ENCODE measurements at regions not wholly inside any gene's neighbourhood (a gene's known extent, or its start where the extent isn't known, plus 50 kb on each side); places are given as distances from the start of the nearest gene placed in this dataset.

DNA sequence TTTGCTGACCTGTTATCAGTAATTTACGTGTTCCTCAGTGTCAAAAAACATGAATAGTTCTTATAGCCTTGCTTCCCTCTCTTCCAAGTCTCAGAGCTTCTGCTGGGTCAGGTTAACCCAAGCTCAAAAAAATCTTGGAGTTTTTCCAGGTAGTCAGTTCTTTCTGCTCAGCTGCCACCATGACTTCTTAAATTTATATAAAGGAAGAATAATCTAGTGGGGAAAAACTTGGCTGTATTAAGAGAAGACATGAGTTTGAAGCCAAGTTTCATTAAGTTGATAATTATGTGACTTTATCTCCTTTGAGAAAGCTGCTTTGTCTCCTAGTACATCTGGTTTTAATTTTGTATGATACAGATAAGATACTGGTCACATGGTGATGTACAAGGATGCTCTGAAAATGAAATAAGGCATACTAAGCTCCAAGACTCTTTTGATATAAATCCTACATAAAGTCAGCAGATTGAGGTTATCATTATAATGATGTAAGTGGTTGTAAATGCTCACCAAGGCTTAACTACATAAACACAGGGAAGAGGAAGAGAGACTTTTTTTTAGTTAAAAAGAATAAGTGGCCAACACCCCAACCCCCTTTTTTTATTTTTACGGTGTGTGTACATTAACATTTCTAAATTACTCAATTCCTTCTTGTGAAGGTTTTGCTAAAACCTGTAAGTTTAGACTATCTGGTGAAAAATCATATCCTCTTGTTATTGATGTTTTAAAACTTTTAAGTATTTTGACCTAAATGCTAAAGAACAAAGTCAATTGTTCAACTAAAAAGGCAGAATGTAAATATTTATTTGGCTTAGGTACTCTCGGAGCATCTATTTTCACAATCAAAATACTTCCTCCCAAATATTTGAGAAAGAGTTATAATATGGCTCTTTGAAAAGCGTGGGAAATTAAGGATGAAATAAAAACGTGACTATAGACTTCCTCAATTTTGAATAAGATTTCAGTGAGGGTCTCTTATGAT, 84.1 kb upstream of the SLC38A2 start:
- Histone ChIP-seq H3K9me2 (ENCODE audit: low read depth, low read length) (no peaks in the 10 kb centered on the region), H3K27ac (ENCODE audit: low read depth, low read length, poor library complexity, severe bottlenecking) (no peak overlapping the region), H3K9ac (ENCODE audit: low read length) (no peak overlapping the region), H3K9me3 (ENCODE audit: low read length) (no peaks in the 10 kb centered on the region), H3F3A (ENCODE audit: insufficient read depth, low read length) (no peaks in the 10 kb centered on the region), H2AFZ (ENCODE audit: low read length) (no peak overlapping the region), H3K27me3 (ENCODE audit: insufficient read depth, low read length) (no peaks in the 10 kb centered on the region), H4K20me1 (ENCODE audit: insufficient read depth, low read length) (no peaks in the 10 kb centered on the region), H3K4me3 (ENCODE audit: low read depth, low read length, poor library complexity, severe bottlenecking) (no peak overlapping the region), H3K4me1 (ENCODE audit: insufficient read depth, low read length, severe bottlenecking) (peaks cover 4% of the 10 kb centered on the region), H3K79me2 (ENCODE audit: insufficient read depth, low read length) (no peaks in the 10 kb centered on the region), H3K36me3 (ENCODE audit: insufficient read depth, low read length) (no peaks in the 10 kb centered on the region), H3K4me2 (ENCODE audit: low read length) (no peak overlapping the region)
- TF ChIP-seq EZH2 (IDR thresholded peaks at IDR 0.05; ENCODE audit: borderline replicate concordance, low read length), result no peak
- TF ChIP-seq, protein P1, sequence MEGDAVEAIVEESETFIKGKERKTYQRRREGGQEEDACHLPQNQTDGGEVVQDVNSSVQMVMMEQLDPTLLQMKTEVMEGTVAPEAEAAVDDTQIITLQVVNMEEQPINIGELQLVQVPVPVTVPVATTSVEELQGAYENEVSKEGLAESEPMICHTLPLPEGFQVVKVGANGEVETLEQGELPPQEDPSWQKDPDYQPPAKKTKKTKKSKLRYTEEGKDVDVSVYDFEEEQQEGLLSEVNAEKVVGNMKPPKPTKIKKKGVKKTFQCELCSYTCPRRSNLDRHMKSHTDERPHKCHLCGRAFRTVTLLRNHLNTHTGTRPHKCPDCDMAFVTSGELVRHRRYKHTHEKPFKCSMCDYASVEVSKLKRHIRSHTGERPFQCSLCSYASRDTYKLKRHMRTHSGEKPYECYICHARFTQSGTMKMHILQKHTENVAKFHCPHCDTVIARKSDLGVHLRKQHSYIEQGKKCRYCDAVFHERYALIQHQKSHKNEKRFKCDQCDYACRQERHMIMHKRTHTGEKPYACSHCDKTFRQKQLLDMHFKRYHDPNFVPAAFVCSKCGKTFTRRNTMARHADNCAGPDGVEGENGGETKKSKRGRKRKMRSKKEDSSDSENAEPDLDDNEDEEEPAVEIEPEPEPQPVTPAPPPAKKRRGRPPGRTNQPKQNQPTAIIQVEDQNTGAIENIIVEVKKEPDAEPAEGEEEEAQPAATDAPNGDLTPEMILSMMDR (IDR thresholded peaks at IDR 0.05; ENCODE audit: low read length), result no peak

DNA sequence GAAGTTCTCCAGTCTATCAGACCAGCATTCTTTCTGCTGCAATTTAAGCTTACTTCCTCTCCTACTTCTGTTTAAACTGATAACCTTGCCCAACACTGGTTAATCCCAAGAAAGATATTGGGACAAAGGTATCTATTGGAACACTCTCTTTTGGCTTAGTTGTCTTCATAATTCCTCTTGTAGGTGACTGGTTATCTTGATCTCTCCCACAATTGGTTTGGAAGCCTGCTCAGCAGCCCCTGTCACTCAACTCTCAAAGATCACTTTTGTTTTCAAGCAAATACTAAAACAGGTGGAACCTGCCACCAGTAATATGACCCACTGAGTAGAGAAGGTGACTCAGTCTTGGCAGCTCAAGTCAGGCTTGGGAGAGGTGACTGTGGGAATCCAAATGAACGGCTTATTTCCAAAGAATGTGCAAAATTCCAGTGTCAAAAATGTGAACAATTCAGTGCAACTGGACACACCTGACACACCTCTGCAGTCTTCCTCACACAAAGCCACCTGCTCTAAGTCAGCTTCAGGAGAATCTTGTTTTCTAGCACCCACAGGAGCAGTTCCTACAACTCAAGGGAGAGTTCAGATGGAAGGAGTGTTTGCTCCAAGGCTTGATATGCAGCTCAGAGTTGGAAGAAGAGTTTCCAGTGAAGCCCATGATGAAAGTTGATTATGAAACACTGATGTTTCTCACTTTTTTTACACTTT, 83.2 kb upstream of the SLC38A2 start:
- no peaks in the 10 kb centered on the region for H3K27me3 ChIP-seq (ENCODE audit: insufficient read depth, low read length)
- no peaks in the 10 kb centered on the region for H3K79me2 ChIP-seq (ENCODE audit: insufficient read depth, low read length)
- peaks cover 4% of the 10 kb centered on the region for H3K4me1 ChIP-seq (ENCODE audit: insufficient read depth, low read length, severe bottlenecking)
- H3K9me2 ChIP-seq (ENCODE audit: low read depth, low read length), result no peaks in the 10 kb centered on the region
- H3K4me3 ChIP-seq (ENCODE audit: low read depth, low read length, poor library complexity, severe bottlenecking), result no peak overlapping the region
- no peaks in the 10 kb centered on the region for H3K9me3 ChIP-seq (ENCODE audit: low read length)
- no peaks in the 10 kb centered on the region for H3F3A ChIP-seq (ENCODE audit: insufficient read depth, low read length)
- H2AFZ ChIP-seq (ENCODE audit: low read length), result no peak overlapping the region
- no peak overlapping the region for H3K27ac ChIP-seq (ENCODE audit: low read depth, low read length, poor library complexity, severe bottlenecking)
- H4K20me1 ChIP-seq (ENCODE audit: insufficient read depth, low read length), result no peaks in the 10 kb centered on the region
- TF ChIP-seq, protein P1 (IDR thresholded peaks at IDR 0.05; ENCODE audit: low read length), result no peak
- no peak for TF ChIP-seq EZH2 (IDR thresholded peaks at IDR 0.05; ENCODE audit: borderline replicate concordance, low read length)
- no peak overlapping the region for H3K9ac ChIP-seq (ENCODE audit: low read length)
- no peak overlapping the region for H3K4me2 ChIP-seq (ENCODE audit: low read length)
- H3K36me3 ChIP-seq (ENCODE audit: insufficient read depth, low read length), result no peaks in the 10 kb centered on the region

DNA sequence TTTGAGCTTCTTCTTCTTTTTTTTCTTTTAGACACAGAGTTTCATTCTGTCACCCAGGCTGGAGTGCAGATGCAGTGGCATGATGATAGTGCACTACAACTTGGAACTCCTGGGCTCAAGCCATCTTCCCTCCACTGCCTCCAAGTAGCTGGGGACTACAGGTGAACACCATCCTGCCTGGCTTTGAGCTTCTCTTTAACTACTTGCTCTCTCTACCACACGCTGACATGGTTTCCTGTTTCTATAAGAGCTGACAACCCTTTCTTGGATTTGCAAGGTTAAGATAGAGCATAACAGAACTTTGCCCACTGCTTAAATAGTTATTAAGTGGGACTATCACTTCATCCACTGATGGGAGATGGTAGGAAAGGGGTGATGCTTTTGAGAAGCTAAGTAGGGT, 82.4 kb upstream of the SLC38A2 start:
- Histone ChIP-seq H3K9me3 (ENCODE audit: low read length) (no peaks in the 10 kb centered on the region), H3K79me2 (ENCODE audit: insufficient read depth, low read length) (no peaks in the 10 kb centered on the region), H4K20me1 (ENCODE audit: insufficient read depth, low read length) (no peaks in the 10 kb centered on the region), H3K4me3 (ENCODE audit: low read depth, low read length, poor library complexity, severe bottlenecking) (no peak overlapping the region), H3K4me2 (ENCODE audit: low read length) (no peak overlapping the region), H3K9ac (ENCODE audit: low read length) (no peak overlapping the region), H3K36me3 (ENCODE audit: insufficient read depth, low read length) (no peaks in the 10 kb centered on the region), H2AFZ (ENCODE audit: low read length) (no peak overlapping the region), H3K27ac (ENCODE audit: low read depth, low read length, poor library complexity, severe bottlenecking) (no peak overlapping the region), H3K27me3 (ENCODE audit: insufficient read depth, low read length) (no peaks in the 10 kb centered on the region), H3K9me2 (ENCODE audit: low read depth, low read length) (no peaks in the 10 kb centered on the region), H3F3A (ENCODE audit: insufficient read depth, low read length) (no peaks in the 10 kb centered on the region), H3K4me1 (ENCODE audit: insufficient read depth, low read length, severe bottlenecking) (peaks cover 2% of the 10 kb centered on the region)
- TF ChIP-seq EZH2 (IDR thresholded peaks at IDR 0.05; ENCODE audit: borderline replicate concordance, low read length), result no peak
- TF ChIP-seq, protein P1 (IDR thresholded peaks at IDR 0.05; ENCODE audit: low read length), result no peak
